IMR-90 (cell line): ENCODE measurements at regions not wholly inside any gene's neighbourhood (a gene's known extent, or its start where the extent isn't known, plus 50 kb on each side); places are given as distances from the start of the nearest gene placed in this dataset.

Experiments used
- ATAC-seq: fragments of 200-7000 bp; cut with Tn5 transposase; 2 replicates; pipeline ENCODE4 v1.9.1; 2020; ENCODE audit warnings: low read depth, mild to moderate bottlenecking, moderate library complexity
- BruUV-seq: library from RNA; stranded (reverse); fragments of 400-500 nt; replicated peaks from 2 replicates; lab custom pipeline; 2021; lab: Mats Ljungman, UMichigan
- CTCF ChIA-PET: fragments of 300-600 bp; formaldehyde crosslinking; extraction: SDS; loops from one replicate; lab custom pipeline; 2021; ENCODE audit warnings: antibody characterized with exemption; lab: Yijun Ruan, JAX
- POLR2A ChIA-PET: fragments of 300-600 bp; sonication (Branson Sonifier 250); formaldehyde crosslinking; loops from one replicate; lab custom pipeline; 2022; ENCODE audit warnings: antibody characterized with exemption; ENCODE audit not compliant: unreplicated experiment; lab: Charles Lee
- DNase-seq: peaks from one replicate; pipeline ENCODE4 v3.0.0; 2013
- H2AFZ ChIP-seq: replicated peaks from 2 replicates; pipeline ENCODE3; 2013; ENCODE audit warnings: low read length, mild to moderate bottlenecking; ENCODE audit not compliant: poor library complexity
- H2AK5ac ChIP-seq: 2 replicates; pipeline ENCODE4 v1.6.1; 2013; ENCODE audit warnings: low read depth, low read length, inconsistent platforms
- H2AK9ac ChIP-seq: replicated peaks from 2 replicates; pipeline ENCODE3; 2013; ENCODE audit warnings: mild to moderate bottlenecking, low read depth, low read length, moderate library complexity; ENCODE audit not compliant: poor library complexity
- H2BK120ac ChIP-seq: 2 replicates; pipeline ENCODE4 v1.6.1; 2013; ENCODE audit warnings: low read depth, low read length, inconsistent platforms
- H2BK15ac ChIP-seq: 3 replicates; pipeline ENCODE4 v1.6.1; 2013; ENCODE audit warnings: low read depth, low read length, inconsistent platforms
- H2BK20ac ChIP-seq: 2 replicates; pipeline ENCODE4 v1.6.1; 2013; ENCODE audit warnings: low read depth, mild to moderate bottlenecking, inconsistent platforms, low read length, moderate library complexity
- H2BK5ac ChIP-seq: 2 replicates; pipeline ENCODE4 v1.6.1; 2013; ENCODE audit warnings: mild to moderate bottlenecking, low read depth, low read length, inconsistent platforms; ENCODE audit not compliant: poor library complexity, severe bottlenecking
- H3K14ac ChIP-seq: replicated peaks from 2 replicates; pipeline ENCODE4 v1.6.1; 2013; ENCODE audit warnings: low read depth, low read length, inconsistent platforms
- H3K18ac ChIP-seq: 2 replicates; pipeline ENCODE4 v1.6.1; 2013; ENCODE audit warnings: low read depth, low read length, control low read depth
- H3K23ac ChIP-seq: 2 replicates; pipeline ENCODE4 v1.6.1; 2013; ENCODE audit warnings: low read depth, low read length, inconsistent platforms
- H3K27ac ChIP-seq: 2 replicates; pipeline ENCODE4 v1.5.1; 2013; ENCODE audit warnings: mild to moderate bottlenecking, control low read depth, low read length; ENCODE audit not compliant: insufficient read depth
- H3K27me3 ChIP-seq: 2 replicates; pipeline ENCODE4 v1.6.1; 2013; ENCODE audit warnings: low read length; ENCODE audit not compliant: control insufficient read depth, insufficient read depth
- H3K36me3 ChIP-seq: 2 replicates; pipeline ENCODE4 v1.6.1; 2013; ENCODE audit warnings: low read length, mixed read lengths; ENCODE audit not compliant: control insufficient read depth, insufficient read depth
- H3K4ac ChIP-seq: 2 replicates; pipeline ENCODE4 v1.6.1; 2013; ENCODE audit warnings: low read depth, low read length, inconsistent platforms
- H3K4me1 ChIP-seq: 2 replicates; pipeline ENCODE4 v1.6.1; 2013; ENCODE audit warnings: low read length, mixed read lengths; ENCODE audit not compliant: control insufficient read depth, insufficient read depth
- H3K4me2 ChIP-seq: 2 replicates; pipeline ENCODE4 v1.6.1; 2013; ENCODE audit warnings: low read depth, mild to moderate bottlenecking, control low read depth, low read length, moderate library complexity
- H3K4me3 ChIP-seq: 2 replicates; pipeline ENCODE4 v1.5.1; 2013; ENCODE audit warnings: low read depth, mild to moderate bottlenecking, control low read depth, low read length, moderate library complexity; ENCODE audit not compliant: insufficient read depth
- H3K56ac ChIP-seq: 2 replicates; pipeline ENCODE4 v1.6.1; 2013; ENCODE audit warnings: low read length, inconsistent platforms; ENCODE audit not compliant: insufficient read depth; ENCODE audit errors: extremely low read depth
- H3K79me1 ChIP-seq, 2 experiments: 2 replicates each; pipeline ENCODE4 v1.6.1; 2013; ENCODE audit warnings: low read length in 2 of 2, inconsistent platforms in 1 of 2, low read depth in 1 of 2
- H3K9ac ChIP-seq: 2 replicates; pipeline ENCODE4 v1.6.1; 2013; ENCODE audit warnings: low read depth, low read length, control low read depth
- H3K9me1 ChIP-seq: 2 replicates; pipeline ENCODE4 v1.6.1; 2013; ENCODE audit warnings: low read length, inconsistent platforms; ENCODE audit not compliant: insufficient read depth
- H3K9me3 ChIP-seq: 2 replicates; pipeline ENCODE4 v1.6.1; 2013; ENCODE audit warnings: low read length; ENCODE audit not compliant: control insufficient read depth, insufficient read depth
- H4K20me1 ChIP-seq: 2 replicates; pipeline ENCODE4 v1.6.1; 2013; ENCODE audit warnings: low read length, inconsistent platforms; ENCODE audit not compliant: insufficient read depth
- H4K5ac ChIP-seq: 2 replicates; pipeline ENCODE4 v1.6.1; 2013; ENCODE audit warnings: mild to moderate bottlenecking, low read depth, low read length, control low read depth
- H4K8ac ChIP-seq, 2 experiments: 2 replicates each; pipeline ENCODE4 v1.6.1; 2013; ENCODE audit warnings: low read depth in 2 of 2, low read length in 2 of 2, control low read depth in 1 of 2, inconsistent platforms in 1 of 2
- H4K91ac ChIP-seq: 2 replicates; pipeline ENCODE4 v1.6.1; 2013; ENCODE audit warnings: low read depth, low read length, inconsistent platforms; ENCODE audit not compliant: insufficient read depth
- CEBPB ChIP-seq: IDR thresholded peaks from 2 replicates; pipeline ENCODE4 v1.6.1; 2012; ENCODE audit warnings: low read depth, low read length, improper control_type of control experiment
- CHD1 ChIP-seq: IDR thresholded peaks from 2 replicates; pipeline ENCODE4 v1.6.1; 2012; ENCODE audit warnings: low read depth, low read length, improper control_type of control experiment
- FOS ChIP-seq: fragments of 150-350 bp; IDR thresholded peaks from 2 replicates; pipeline ENCODE4 v1.6.1; 2016; ENCODE audit warnings: low read depth, low read length
- MAFK ChIP-seq: IDR thresholded peaks from 2 replicates; pipeline ENCODE4 v1.6.1; 2012; ENCODE audit warnings: low read depth, low read length, improper control_type of control experiment
- MAZ ChIP-seq: IDR thresholded peaks from 2 replicates; pipeline ENCODE4 v1.6.1; 2012; ENCODE audit warnings: low read depth, mild to moderate bottlenecking, low read length, improper control_type of control experiment, moderate library complexity, borderline replicate concordance
- MXI1 ChIP-seq: IDR thresholded peaks from 2 replicates; pipeline ENCODE4 v1.6.1; 2012; ENCODE audit warnings: low read depth, mild to moderate bottlenecking, low read length, moderate library complexity, borderline replicate concordance
- NFE2L2 ChIP-seq: fragments of 150-350 bp; IDR thresholded peaks from 2 replicates; pipeline ENCODE4 v1.6.1; 2016; ENCODE audit warnings: low read depth, mild to moderate bottlenecking, low read length
- POLR2A ChIP-seq: IDR thresholded peaks from 2 replicates; pipeline ENCODE4 v1.6.1; 2012; ENCODE audit warnings: mild to moderate bottlenecking, low read depth, low read length
- RAD21 ChIP-seq: IDR thresholded peaks from 2 replicates; pipeline ENCODE4 v1.6.1; 2012; ENCODE audit warnings: low read length, improper control_type of control experiment
- RCOR1 ChIP-seq: IDR thresholded peaks from 2 replicates; pipeline ENCODE4 v1.6.1; 2012; ENCODE audit warnings: mild to moderate bottlenecking, low read length, improper control_type of control experiment; ENCODE audit not compliant: insufficient replicate concordance
- RFX5 ChIP-seq: IDR thresholded peaks from 2 replicates; pipeline ENCODE4 v1.8.0; 2012; ENCODE audit warnings: low read depth, mild to moderate bottlenecking, low read length, moderate library complexity
- SMC3 ChIP-seq: fragments of 150-350 bp; IDR thresholded peaks from 2 replicates; pipeline ENCODE4 v1.6.1; 2016; ENCODE audit warnings: low read depth, mild to moderate bottlenecking, antibody characterized with exemption, low read length, moderate library complexity
- WGBS, 2 experiments: methylation state at CpG; one replicate each; pipeline versions ENCODE4 v1.1.5 to v1.1.7; 2013; ENCODE audit warnings: missing lambda C conversion rate in 2 of 2; ENCODE audit not compliant: insufficient read length in 1 of 2; ENCODE audit errors: extremely low coverage in 2 of 2; 5-methylcytosine and 5-hydroxymethylcytosine counted together
- dilution Hi-C: fragments of 300-500 bp; cut with HindIII; formaldehyde crosslinking; loops from one replicate; pipeline ENCODE4 v1.14.3; 2018; ENCODE audit warnings: low sequenced_read_pairs; ENCODE audit not compliant: unreplicated experiment
- in situ Hi-C: fragments of 300-500 bp; cut with MboI; formaldehyde crosslinking; loops from 3 replicates; pipeline ENCODE4 v1.14.3; 2019; ENCODE audit warnings: low sequenced_read_pairs, inconsistent platforms, mixed read lengths
- intact Hi-C: fragments of 100-400 bp; cut with micrococcal nuclease; formaldehyde crosslinking; loops from 2 replicates; pipeline ENCODE4 v1.10.0; 2022
- TF ChIP-seq, protein P1 (sequence below): fragments of 150-350 bp; IDR thresholded peaks from 2 replicates; pipeline ENCODE4 v1.6.1; 2016; ENCODE audit warnings: low read depth, mild to moderate bottlenecking, low read length, moderate library complexity, borderline replicate concordance
- TF ChIP-seq, protein P2 (sequence below): conservative IDR thresholded peaks from 2 replicates; pipeline ENCODE4 v1.5.1; 2012; ENCODE audit warnings: mild to moderate bottlenecking, low read depth, low read length, improper control_type of control experiment

DNA sequence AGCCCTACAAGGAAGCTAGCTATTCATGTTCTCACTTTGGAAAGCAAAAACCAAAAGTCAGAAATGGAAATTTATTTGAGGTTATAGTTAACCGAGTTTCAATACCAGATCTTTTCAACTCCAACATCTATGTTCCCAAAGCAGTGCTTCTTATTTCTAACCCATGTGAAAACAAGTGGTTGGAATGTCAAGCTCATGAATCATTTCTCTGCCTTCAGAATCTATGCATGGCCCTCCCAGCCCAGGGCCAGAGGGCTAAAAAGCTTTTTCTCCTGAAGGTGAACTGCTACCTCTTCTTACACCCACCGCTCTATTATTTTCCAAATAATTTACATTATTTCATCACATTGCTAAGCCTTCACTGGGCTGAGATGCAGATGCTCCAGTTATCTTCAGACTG is 158.4 kb downstream of the SP3 start:
- H4K5ac ChIP-seq = no peak overlapping the region
- H2AK9ac ChIP-seq = no peak overlapping the region
- no peaks in the 10 kb centered on the region for H4K20me1 ChIP-seq
- no peak overlapping the region for H2AFZ ChIP-seq
- ATAC-seq (no peak), DNase-seq (peak; percentile 4)
- H2BK120ac ChIP-seq = no peak overlapping the region
- H3K23ac ChIP-seq = no peak overlapping the region
- ChIA-PET POLR2A (no interaction called here), CTCF (no interaction called here)
- in situ Hi-C loops = no loop called here
- no TSS peak for BruUV-seq
- no peak overlapping the region for H3K4me2 ChIP-seq
- no peaks in the 10 kb centered on the region for H3K4me1 ChIP-seq
- no peak overlapping the region for H3K14ac ChIP-seq
- H3K9me3 ChIP-seq = no peaks in the 10 kb centered on the region
- no peaks in the 10 kb centered on the region for H3K9me1 ChIP-seq
- no peak overlapping the region for H3K27ac ChIP-seq
- H3K9ac ChIP-seq = no peak overlapping the region
- no peak overlapping the region for H4K8ac ChIP-seq
- H2BK20ac ChIP-seq = no peak overlapping the region
- no peak overlapping the region for H3K4me3 ChIP-seq
- H2AK5ac ChIP-seq = no peak overlapping the region
- 100% methylated on average over 1 of the region's 2 CpGs; no CpG with 5 or more reads in 1 of the 2 experiments for WGBS, 2 experiments
- dilution Hi-C loops = no loop called here
- no peaks in the 10 kb centered on the region for H3K79me1 ChIP-seq
- no peak overlapping the region for H2BK5ac ChIP-seq
- no peak overlapping the region for H4K91ac ChIP-seq
- H3K36me3 ChIP-seq = no peaks in the 10 kb centered on the region
- H3K27me3 ChIP-seq = peaks cover 24% of the 10 kb centered on the region
- H3K56ac ChIP-seq = no peak overlapping the region
- H2BK15ac ChIP-seq = no peak overlapping the region
- no peak overlapping the region for H3K4ac ChIP-seq
- H3K18ac ChIP-seq = no peak overlapping the region
- intact Hi-C loops = no loop called here
- TF ChIP-seq SMC3 (no peak), FOS (no peak), POLR2A (no peak), CEBPB (no peak), NFE2L2 (no peak), RAD21 (no peak), CHD1 (no peak), RFX5 (no peak), MAZ (no peak), MXI1 (no peak), RCOR1 (no peak), MAFK (no peak)
- TF ChIP-seq, protein P1, sequence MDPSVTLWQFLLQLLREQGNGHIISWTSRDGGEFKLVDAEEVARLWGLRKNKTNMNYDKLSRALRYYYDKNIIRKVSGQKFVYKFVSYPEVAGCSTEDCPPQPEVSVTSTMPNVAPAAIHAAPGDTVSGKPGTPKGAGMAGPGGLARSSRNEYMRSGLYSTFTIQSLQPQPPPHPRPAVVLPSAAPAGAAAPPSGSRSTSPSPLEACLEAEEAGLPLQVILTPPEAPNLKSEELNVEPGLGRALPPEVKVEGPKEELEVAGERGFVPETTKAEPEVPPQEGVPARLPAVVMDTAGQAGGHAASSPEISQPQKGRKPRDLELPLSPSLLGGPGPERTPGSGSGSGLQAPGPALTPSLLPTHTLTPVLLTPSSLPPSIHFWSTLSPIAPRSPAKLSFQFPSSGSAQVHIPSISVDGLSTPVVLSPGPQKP = no peak
- TF ChIP-seq, protein P2, sequence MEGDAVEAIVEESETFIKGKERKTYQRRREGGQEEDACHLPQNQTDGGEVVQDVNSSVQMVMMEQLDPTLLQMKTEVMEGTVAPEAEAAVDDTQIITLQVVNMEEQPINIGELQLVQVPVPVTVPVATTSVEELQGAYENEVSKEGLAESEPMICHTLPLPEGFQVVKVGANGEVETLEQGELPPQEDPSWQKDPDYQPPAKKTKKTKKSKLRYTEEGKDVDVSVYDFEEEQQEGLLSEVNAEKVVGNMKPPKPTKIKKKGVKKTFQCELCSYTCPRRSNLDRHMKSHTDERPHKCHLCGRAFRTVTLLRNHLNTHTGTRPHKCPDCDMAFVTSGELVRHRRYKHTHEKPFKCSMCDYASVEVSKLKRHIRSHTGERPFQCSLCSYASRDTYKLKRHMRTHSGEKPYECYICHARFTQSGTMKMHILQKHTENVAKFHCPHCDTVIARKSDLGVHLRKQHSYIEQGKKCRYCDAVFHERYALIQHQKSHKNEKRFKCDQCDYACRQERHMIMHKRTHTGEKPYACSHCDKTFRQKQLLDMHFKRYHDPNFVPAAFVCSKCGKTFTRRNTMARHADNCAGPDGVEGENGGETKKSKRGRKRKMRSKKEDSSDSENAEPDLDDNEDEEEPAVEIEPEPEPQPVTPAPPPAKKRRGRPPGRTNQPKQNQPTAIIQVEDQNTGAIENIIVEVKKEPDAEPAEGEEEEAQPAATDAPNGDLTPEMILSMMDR = no peak
